ENCODE measurements at regions not wholly inside any gene's neighbourhood (a gene's known extent, or its start where the extent isn't known, plus 50 kb on each side); places are given as distances from the start of the nearest gene placed in this dataset.
A peak's percentile ranks its signal among the peaks of the same experiment; 100 is the strongest.

- peaks cover 9% of the 10 kb centered on the region in 2 experiments for H3K4me1 Mint-ChIP-seq
- no peak overlapping the region for H2BK15ac ChIP-seq (ENCODE audit: low read depth, low read length)
- no peaks in the 10 kb centered on the region for H3K27me3 ChIP-seq (ENCODE audit: insufficient read depth, low read length)
- H3K4me3 Mint-ChIP-seq = no peak overlapping the region
- no peak overlapping the region for H3K18ac ChIP-seq (ENCODE audit: insufficient read length, low read depth, low read length)
- H3K56ac ChIP-seq (ENCODE audit: insufficient read length, low read depth, low read length) = no peak overlapping the region
- DNase-seq = peak; percentile 38
- H2AFZ ChIP-seq (ENCODE audit: low read length) = no peak overlapping the region
- H2BK5ac ChIP-seq (ENCODE audit: insufficient read length, low read length) = no peak overlapping the region
- WGBS (ENCODE audit: extremely low coverage, insufficient read length, low lambda C conversion rate) = no CpG with 5 or more reads among the region's 2 CpGs
- no peak overlapping the region for H3K14ac ChIP-seq (ENCODE audit: insufficient read depth, low read length)
- no peak overlapping the region for H3K27ac Mint-ChIP-seq
- H2BK12ac ChIP-seq (ENCODE audit: insufficient read length, low read depth, low read length) = no peak overlapping the region
- H3K9me3 Mint-ChIP-seq = no peaks in the 10 kb centered on the region
- no peak overlapping the region for H2AK5ac ChIP-seq (ENCODE audit: insufficient read length, low read length)
- no peaks in the 10 kb centered on the region for H3K36me3 Mint-ChIP-seq (ENCODE audit: insufficient read depth in 1 of 3, low read depth in 3 of 3)
- no peaks in the 10 kb centered on the region for H3K23me2 ChIP-seq (ENCODE audit: insufficient read length, low read depth, low read length, poor library complexity, severe bottlenecking)
- no peaks in the 10 kb centered on the region for H3K9me3 ChIP-seq (ENCODE audit: control insufficient read depth, low read depth, low read length)
- no peak overlapping the region for H2BK20ac ChIP-seq (ENCODE audit: low read depth, low read length, poor library complexity, severe bottlenecking)
- no peak overlapping the region for H3K4me2 ChIP-seq (ENCODE audit: insufficient read depth, insufficient read length, low read length)
- no peak overlapping the region for H3K23ac ChIP-seq (ENCODE audit: insufficient read length, low read depth, low read length)
- TF ChIP-seq, protein P1, sequence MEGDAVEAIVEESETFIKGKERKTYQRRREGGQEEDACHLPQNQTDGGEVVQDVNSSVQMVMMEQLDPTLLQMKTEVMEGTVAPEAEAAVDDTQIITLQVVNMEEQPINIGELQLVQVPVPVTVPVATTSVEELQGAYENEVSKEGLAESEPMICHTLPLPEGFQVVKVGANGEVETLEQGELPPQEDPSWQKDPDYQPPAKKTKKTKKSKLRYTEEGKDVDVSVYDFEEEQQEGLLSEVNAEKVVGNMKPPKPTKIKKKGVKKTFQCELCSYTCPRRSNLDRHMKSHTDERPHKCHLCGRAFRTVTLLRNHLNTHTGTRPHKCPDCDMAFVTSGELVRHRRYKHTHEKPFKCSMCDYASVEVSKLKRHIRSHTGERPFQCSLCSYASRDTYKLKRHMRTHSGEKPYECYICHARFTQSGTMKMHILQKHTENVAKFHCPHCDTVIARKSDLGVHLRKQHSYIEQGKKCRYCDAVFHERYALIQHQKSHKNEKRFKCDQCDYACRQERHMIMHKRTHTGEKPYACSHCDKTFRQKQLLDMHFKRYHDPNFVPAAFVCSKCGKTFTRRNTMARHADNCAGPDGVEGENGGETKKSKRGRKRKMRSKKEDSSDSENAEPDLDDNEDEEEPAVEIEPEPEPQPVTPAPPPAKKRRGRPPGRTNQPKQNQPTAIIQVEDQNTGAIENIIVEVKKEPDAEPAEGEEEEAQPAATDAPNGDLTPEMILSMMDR (conservative IDR thresholded peaks at IDR 0.05) = no peak
- H3T11ph ChIP-seq (ENCODE audit: low read length) = no peak overlapping the region
- no peak overlapping the region for H4K5ac ChIP-seq (ENCODE audit: insufficient read length, low read depth, low read length)
- no peak overlapping the region for H3K4ac ChIP-seq (ENCODE audit: low read depth, low read length)
- H3K9ac ChIP-seq (ENCODE audit: extremely low read depth, insufficient read length, low read length) = no peak overlapping the region
- H2BK120ac ChIP-seq (ENCODE audit: low read depth, low read length, poor library complexity, severe bottlenecking) = no peak overlapping the region
- H4K20me1 ChIP-seq (ENCODE audit: control insufficient read depth, insufficient read depth, insufficient read length) = no peaks in the 10 kb centered on the region
- no peak overlapping the region for H4K8ac ChIP-seq (replicated peaks; ENCODE audit: insufficient read length, low read depth, low read length)
- H3K27me3 Mint-ChIP-seq (ENCODE audit: low read depth) = no peaks in the 10 kb centered on the region
- peaks cover 8% of the 10 kb centered on the region for H3K4me1 ChIP-seq (ENCODE audit: insufficient read depth, low read length)
- H3K79me2 ChIP-seq (ENCODE audit: insufficient read depth, low read length) = no peaks in the 10 kb centered on the region
- H3K79me1 ChIP-seq (ENCODE audit: insufficient read depth, low read depth, low read length, poor library complexity, severe bottlenecking) = no peaks in the 10 kb centered on the region
- no peak overlapping the region for H4K91ac ChIP-seq (ENCODE audit: insufficient read length, low read depth, low read length)
- H3K27ac ChIP-seq (ENCODE audit: insufficient read length, low read depth, low read length) = no peak overlapping the region
Observed at GRCh38 chr1:234782791-234783190, 172.8 kb upstream of the IRF2BP2 start.

Data from H9 (cell line).